ENCODE measurements at regions not wholly inside any gene's neighbourhood (a gene's known extent, or its start where the extent isn't known, plus 50 kb on each side); places are given as distances from the start of the nearest gene placed in this dataset.

- no peak for FAIRE-seq
- DNase-seq (ENCODE audit: low read depth in 1 of 2, low spot score in 2 of 2) = no peak
- Histone ChIP-seq H3K79me1 (ENCODE audit: low read depth, low read length) (no peaks in the 10 kb centered on the region), H3K23me2 (ENCODE audit: low read depth, low read length) (no peaks in the 10 kb centered on the region), H4K8ac (ENCODE audit: extremely low read depth, insufficient read depth, low read length) (no peak overlapping the region), H2AFZ (ENCODE audit: low read length) (no peak overlapping the region), H4K91ac (replicated peaks; ENCODE audit: insufficient read length, low read length) (no peak overlapping the region), H3K9me3 (ENCODE audit: insufficient read depth in 2 of 2, low read depth in 1 of 2, low read length in 1 of 2) (peaks cover 4 to 5% of the 10 kb centered on the region in 2 experiments; a peak in 1 of 4 replicates), H3K79me2 (ENCODE audit: control insufficient read depth in 1 of 2, insufficient read depth in 2 of 2, low read length in 2 of 2) (no peaks in the 10 kb centered on the region), H3K56ac (replicated peaks; ENCODE audit: insufficient read length, low read depth, low read length) (no peak overlapping the region), H3K4me1 (replicated peaks in 1 of 4; ENCODE audit: control insufficient read depth in 3 of 4, insufficient read depth in 4 of 4, low read length in 3 of 4) (no peaks in the 10 kb centered on the region), H3K4me2 (ENCODE audit: insufficient read depth in 1 of 2, low read depth in 2 of 2, low read length in 2 of 2) (no peak overlapping the region), H3K23ac (ENCODE audit: insufficient read length) (no peak overlapping the region), H3K4me3 (ENCODE audit: extremely low read depth in 1 of 4, insufficient read depth in 2 of 4, low read depth in 3 of 4, low read length in 4 of 4) (no peak overlapping the region), H3K27ac (ENCODE audit: low read depth, low read length) (no peak overlapping the region), H3K4ac (replicated peaks; ENCODE audit: insufficient read length, low read depth, low read length) (no peak overlapping the region), H2BK120ac (replicated peaks; ENCODE audit: low read depth, low read length) (no peak overlapping the region), H3K9ac (replicated peaks in 1 of 4; ENCODE audit: extremely low read depth in 1 of 4, low read depth in 3 of 4, low read length in 3 of 4) (no peak overlapping the region), H3K18ac (ENCODE audit: extremely low read depth, low read length) (no peak overlapping the region), H3K14ac (ENCODE audit: insufficient read length) (no peak overlapping the region), H2BK20ac (ENCODE audit: low read length) (no peak overlapping the region), H3K27me3 (replicated peaks in 1 of 4; ENCODE audit: control insufficient read depth in 3 of 4, extremely low read depth in 1 of 4, insufficient read depth in 3 of 4, low read length in 3 of 4) (peaks cover 0 to 1% (median 0%) of the 10 kb centered on the region in 4 experiments; a peak in 1 of 7 replicates), H2BK12ac (ENCODE audit: low read depth, low read length) (no peak overlapping the region), H4K5ac (ENCODE audit: insufficient read length, low read depth, low read length) (no peak overlapping the region), H2BK15ac (ENCODE audit: low read length) (no peak overlapping the region), H2AK5ac (ENCODE audit: low read depth, low read length) (no peak overlapping the region), H4K20me1 (replicated peaks in 1 of 2; ENCODE audit: control insufficient read depth in 1 of 2, insufficient read depth in 2 of 2, low read length in 2 of 2) (no peaks in the 10 kb centered on the region), H2BK5ac (ENCODE audit: low read depth, low read length) (no peak overlapping the region), H3K36me3 (ENCODE audit: control insufficient read depth in 2 of 4, insufficient read depth in 4 of 4, low read length in 3 of 4) (no peaks in the 10 kb centered on the region; a peak in 1 of 8 replicates)
- ChIA-PET POLR2A (ENCODE audit: partially characterized antibody) (no interaction called here), CTCF (ENCODE audit: partially characterized antibody) (no interaction called here)
- WGBS, 2 experiments (ENCODE audit: extremely low coverage in 1 of 2, insufficient coverage in 1 of 2, insufficient read length in 1 of 2, insufficient replicate concordance in 2 of 2, low coverage in 1 of 2, low lambda C conversion rate in 2 of 2, missing lambda C conversion rate in 1 of 2) = 88% methylated on average over 10 of the region's 10 CpGs; no CpG with 5 or more reads in 1 of the 2 experiments
- TF ChIP-seq KDM4A (IDR thresholded peaks at IDR 0.05; ENCODE audit: low read depth, low read length, severe bottlenecking) = no peak
- no peak for TF ChIP-seq EP300 (IDR thresholded peaks at IDR 0.05; ENCODE audit: borderline replicate concordance in 1 of 2, low read depth in 2 of 2, low read length in 2 of 2)
- TF ChIP-seq CBX8 (IDR thresholded peaks at IDR 0.05; ENCODE audit: borderline replicate concordance, low read depth, low read length) = no peak
- no peak for TF ChIP-seq POLR2A (IDR thresholded peaks at IDR 0.05; ENCODE audit: control extremely low read depth in 1 of 2, low read depth in 2 of 2, low read length in 2 of 2)
- no peak for TF ChIP-seq NRF1 (IDR thresholded peaks at IDR 0.05; ENCODE audit: low read depth, low read length)
- TF ChIP-seq HDAC2 (IDR thresholded peaks at IDR 0.05; ENCODE audit: borderline replicate concordance in 1 of 2, low read depth in 2 of 2, low read length in 2 of 2) = no peak
- TF ChIP-seq CREB1 (IDR thresholded peaks at IDR 0.05) = no peak
- TF ChIP-seq CHD1 (IDR thresholded peaks at IDR 0.05; ENCODE audit: low read depth, low read length) = no peak
- no peak for TF ChIP-seq RXRA (IDR thresholded peaks at IDR 0.05; ENCODE audit: insufficient read depth, low read depth, low read length)
- no peak for TF ChIP-seq SP4 (IDR thresholded peaks at IDR 0.05; ENCODE audit: low read length)
- TF ChIP-seq KDM5A (IDR thresholded peaks at IDR 0.05; ENCODE audit: low read length) = no peak
- TF ChIP-seq EZH2 (IDR thresholded peaks at IDR 0.05; ENCODE audit: low read depth, low read length, severe bottlenecking) = no peak
- TF ChIP-seq TAF1 (IDR thresholded peaks at IDR 0.05; ENCODE audit: low read depth, low read length) = no peak
- TF ChIP-seq SP1 (IDR thresholded peaks at IDR 0.05; ENCODE audit: low read depth, low read length) = no peak
Observed at GRCh38 chr12:114852976-114853529, 169.1 kb upstream of the TBX3 start.

All from H1 (cell line).